IMR-90 (cell line): ENCODE measurements at regions not wholly inside any gene's neighbourhood (a gene's known extent, or its start where the extent isn't known, plus 50 kb on each side); places are given as distances from the start of the nearest gene placed in this dataset.

ENCODE experiments used
- ATAC-seq: fragments of 200-7000 bp; cut with Tn5 transposase; 2 replicates; pipeline ENCODE4 v1.9.1; 2020; ENCODE audit warnings: low read depth, mild to moderate bottlenecking, moderate library complexity
- BruUV-seq: library from RNA; stranded (reverse); fragments of 400-500 nt; replicated peaks from 2 replicates; lab custom pipeline; 2021; lab: Mats Ljungman, UMichigan
- CTCF ChIA-PET: fragments of 300-600 bp; formaldehyde crosslinking; extraction: SDS; loops from one replicate; lab custom pipeline; 2021; ENCODE audit warnings: antibody characterized with exemption; lab: Yijun Ruan, JAX
- POLR2A ChIA-PET: fragments of 300-600 bp; sonication (Branson Sonifier 250); formaldehyde crosslinking; loops from one replicate; lab custom pipeline; 2022; ENCODE audit warnings: antibody characterized with exemption; ENCODE audit not compliant: unreplicated experiment; lab: Charles Lee
- DNase-seq: peaks from one replicate; pipeline ENCODE4 v3.0.0; 2013
- H2AFZ ChIP-seq: replicated peaks from 2 replicates; pipeline ENCODE3; 2013; ENCODE audit warnings: low read length, mild to moderate bottlenecking; ENCODE audit not compliant: poor library complexity
- H2AK5ac ChIP-seq: 2 replicates; pipeline ENCODE4 v1.6.1; 2013; ENCODE audit warnings: low read depth, low read length, inconsistent platforms
- H2AK9ac ChIP-seq: replicated peaks from 2 replicates; pipeline ENCODE3; 2013; ENCODE audit warnings: mild to moderate bottlenecking, low read depth, low read length, moderate library complexity; ENCODE audit not compliant: poor library complexity
- H2BK120ac ChIP-seq: 2 replicates; pipeline ENCODE4 v1.6.1; 2013; ENCODE audit warnings: low read depth, low read length, inconsistent platforms
- H2BK15ac ChIP-seq: 3 replicates; pipeline ENCODE4 v1.6.1; 2013; ENCODE audit warnings: low read depth, low read length, inconsistent platforms
- H2BK20ac ChIP-seq: 2 replicates; pipeline ENCODE4 v1.6.1; 2013; ENCODE audit warnings: low read depth, mild to moderate bottlenecking, inconsistent platforms, low read length, moderate library complexity
- H2BK5ac ChIP-seq: 2 replicates; pipeline ENCODE4 v1.6.1; 2013; ENCODE audit warnings: mild to moderate bottlenecking, low read depth, low read length, inconsistent platforms; ENCODE audit not compliant: poor library complexity, severe bottlenecking
- H3K14ac ChIP-seq: replicated peaks from 2 replicates; pipeline ENCODE4 v1.6.1; 2013; ENCODE audit warnings: low read depth, low read length, inconsistent platforms
- H3K18ac ChIP-seq: 2 replicates; pipeline ENCODE4 v1.6.1; 2013; ENCODE audit warnings: low read depth, low read length, control low read depth
- H3K23ac ChIP-seq: 2 replicates; pipeline ENCODE4 v1.6.1; 2013; ENCODE audit warnings: low read depth, low read length, inconsistent platforms
- H3K27ac ChIP-seq: 2 replicates; pipeline ENCODE4 v1.5.1; 2013; ENCODE audit warnings: mild to moderate bottlenecking, control low read depth, low read length; ENCODE audit not compliant: insufficient read depth
- H3K27me3 ChIP-seq: 2 replicates; pipeline ENCODE4 v1.6.1; 2013; ENCODE audit warnings: low read length; ENCODE audit not compliant: control insufficient read depth, insufficient read depth
- H3K36me3 ChIP-seq: 2 replicates; pipeline ENCODE4 v1.6.1; 2013; ENCODE audit warnings: low read length, mixed read lengths; ENCODE audit not compliant: control insufficient read depth, insufficient read depth
- H3K4ac ChIP-seq: 2 replicates; pipeline ENCODE4 v1.6.1; 2013; ENCODE audit warnings: low read depth, low read length, inconsistent platforms
- H3K4me1 ChIP-seq: 2 replicates; pipeline ENCODE4 v1.6.1; 2013; ENCODE audit warnings: low read length, mixed read lengths; ENCODE audit not compliant: control insufficient read depth, insufficient read depth
- H3K4me2 ChIP-seq: 2 replicates; pipeline ENCODE4 v1.6.1; 2013; ENCODE audit warnings: low read depth, mild to moderate bottlenecking, control low read depth, low read length, moderate library complexity
- H3K4me3 ChIP-seq: 2 replicates; pipeline ENCODE4 v1.5.1; 2013; ENCODE audit warnings: low read depth, mild to moderate bottlenecking, control low read depth, low read length, moderate library complexity; ENCODE audit not compliant: insufficient read depth
- H3K56ac ChIP-seq: 2 replicates; pipeline ENCODE4 v1.6.1; 2013; ENCODE audit warnings: low read length, inconsistent platforms; ENCODE audit not compliant: insufficient read depth; ENCODE audit errors: extremely low read depth
- H3K79me1 ChIP-seq, 2 experiments: 2 replicates each; pipeline ENCODE4 v1.6.1; 2013; ENCODE audit warnings: low read length in 2 of 2, inconsistent platforms in 1 of 2, low read depth in 1 of 2
- H3K9ac ChIP-seq: 2 replicates; pipeline ENCODE4 v1.6.1; 2013; ENCODE audit warnings: low read depth, low read length, control low read depth
- H3K9me1 ChIP-seq: 2 replicates; pipeline ENCODE4 v1.6.1; 2013; ENCODE audit warnings: low read length, inconsistent platforms; ENCODE audit not compliant: insufficient read depth
- H3K9me3 ChIP-seq: 2 replicates; pipeline ENCODE4 v1.6.1; 2013; ENCODE audit warnings: low read length; ENCODE audit not compliant: control insufficient read depth, insufficient read depth
- H4K20me1 ChIP-seq: 2 replicates; pipeline ENCODE4 v1.6.1; 2013; ENCODE audit warnings: low read length, inconsistent platforms; ENCODE audit not compliant: insufficient read depth
- H4K5ac ChIP-seq: 2 replicates; pipeline ENCODE4 v1.6.1; 2013; ENCODE audit warnings: mild to moderate bottlenecking, low read depth, low read length, control low read depth
- H4K8ac ChIP-seq, 2 experiments: 2 replicates each; pipeline ENCODE4 v1.6.1; 2013; ENCODE audit warnings: low read depth in 2 of 2, low read length in 2 of 2, control low read depth in 1 of 2, inconsistent platforms in 1 of 2
- H4K91ac ChIP-seq: 2 replicates; pipeline ENCODE4 v1.6.1; 2013; ENCODE audit warnings: low read depth, low read length, inconsistent platforms; ENCODE audit not compliant: insufficient read depth
- MAFK ChIP-seq: IDR thresholded peaks from 2 replicates; pipeline ENCODE4 v1.6.1; 2012; ENCODE audit warnings: low read depth, low read length, improper control_type of control experiment
- MXI1 ChIP-seq: IDR thresholded peaks from 2 replicates; pipeline ENCODE4 v1.6.1; 2012; ENCODE audit warnings: low read depth, mild to moderate bottlenecking, low read length, moderate library complexity, borderline replicate concordance
- WGBS, 2 experiments: methylation state at CpG; one replicate each; pipeline versions ENCODE4 v1.1.5 to v1.1.7; 2013; ENCODE audit warnings: missing lambda C conversion rate in 2 of 2; ENCODE audit not compliant: insufficient read length in 1 of 2; ENCODE audit errors: extremely low coverage in 2 of 2; 5-methylcytosine and 5-hydroxymethylcytosine counted together
- dilution Hi-C: fragments of 300-500 bp; cut with HindIII; formaldehyde crosslinking; loops from one replicate; pipeline ENCODE4 v1.14.3; 2018; ENCODE audit warnings: low sequenced_read_pairs; ENCODE audit not compliant: unreplicated experiment
- in situ Hi-C: fragments of 300-500 bp; cut with MboI; formaldehyde crosslinking; loops from 3 replicates; pipeline ENCODE4 v1.14.3; 2019; ENCODE audit warnings: low sequenced_read_pairs, inconsistent platforms, mixed read lengths
- intact Hi-C: fragments of 100-400 bp; cut with micrococcal nuclease; formaldehyde crosslinking; loops from 2 replicates; pipeline ENCODE4 v1.10.0; 2022

DNA sequence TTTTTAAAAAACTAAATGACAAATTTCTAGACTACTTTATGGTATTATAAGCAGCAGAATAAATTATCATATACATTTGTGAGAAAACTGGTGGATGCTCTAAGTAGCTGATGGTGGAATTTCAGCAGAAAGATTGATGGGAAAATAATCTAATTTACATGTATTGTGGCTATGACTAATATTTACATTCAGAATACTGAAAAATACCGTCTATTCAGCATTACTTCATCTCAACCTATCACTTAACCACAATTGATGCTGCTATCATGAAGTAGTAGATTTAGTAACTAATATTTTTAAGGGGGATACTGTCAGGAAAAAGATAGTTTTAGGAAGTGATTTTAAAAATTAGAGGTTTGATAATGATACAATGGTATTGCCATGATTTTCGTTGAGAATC, 137.9 kb downstream of the IFI44 start:
- TF ChIP-seq MAFK (peak; percentile 60), MXI1 (no peak)
- no peaks in the 10 kb centered on the region for H3K79me1 ChIP-seq
- no peak overlapping the region for H4K5ac ChIP-seq
- no peak overlapping the region for H2BK20ac ChIP-seq
- in situ Hi-C loops, result no loop called here
- H3K27ac ChIP-seq, result no peak overlapping the region
- no peak overlapping the region for H3K9ac ChIP-seq
- H3K9me3 ChIP-seq, result 0 out of 2 replicates have a peak, but pooled peaks cover 2% of the 10 kb centered on the region
- intact Hi-C loops, result no loop called here
- no peak overlapping the region for H3K4me3 ChIP-seq
- H2AK5ac ChIP-seq, result no peak overlapping the region
- H4K20me1 ChIP-seq, result no peaks in the 10 kb centered on the region
- H2BK15ac ChIP-seq, result no peak overlapping the region
- no peaks in the 10 kb centered on the region for H3K27me3 ChIP-seq
- no peak overlapping the region for H4K91ac ChIP-seq
- no CpG with 5 or more reads among the region's 2 CpGs for WGBS, 2 experiments
- no peak overlapping the region for H4K8ac ChIP-seq
- no peak overlapping the region for H3K4ac ChIP-seq
- no peaks in the 10 kb centered on the region for H3K4me1 ChIP-seq
- DNase-seq, result peak; percentile 1
- no peak overlapping the region for H3K56ac ChIP-seq
- H3K23ac ChIP-seq, result no peak overlapping the region
- ChIA-PET CTCF (no interaction called here), POLR2A (no interaction called here)
- H2AFZ ChIP-seq, result no peak overlapping the region
- no peak overlapping the region for H3K18ac ChIP-seq
- dilution Hi-C loops, result no loop called here
- H2BK5ac ChIP-seq, result no peak overlapping the region
- no peak for ATAC-seq
- no peaks in the 10 kb centered on the region for H3K36me3 ChIP-seq
- H3K14ac ChIP-seq, result no peak overlapping the region
- no TSS peak for BruUV-seq
- H3K4me2 ChIP-seq, result no peak overlapping the region
- H2AK9ac ChIP-seq, result no peak overlapping the region
- no peak overlapping the region for H2BK120ac ChIP-seq
- H3K9me1 ChIP-seq, result no peaks in the 10 kb centered on the region
